Endodermal cell (in vitro differentiated cells): ENCODE measurements at regions not wholly inside any gene's neighbourhood (a gene's known extent, or its start where the extent isn't known, plus 50 kb on each side); places are given as distances from the start of the nearest gene placed in this dataset.

Source experiments
- DNase-seq: peaks from one replicate; pipeline ENCODE4 v3.0.0-alpha.2; 2017
- H3K27ac ChIP-seq: 2 replicates; pipeline ENCODE4 v1.5.1; 2013; ENCODE audit warnings: mild to moderate bottlenecking, low read depth, low read length, moderate library complexity
- H3K27me3 ChIP-seq: 2 replicates; pipeline ENCODE4 v1.6.1; 2013; ENCODE audit warnings: mild to moderate bottlenecking, low read length, moderate library complexity; ENCODE audit not compliant: insufficient read depth, control insufficient read depth, poor library complexity, severe bottlenecking
- H3K36me3 ChIP-seq: 2 replicates; pipeline ENCODE4 v1.7.0; 2013; ENCODE audit warnings: mild to moderate bottlenecking, low read length, moderate library complexity; ENCODE audit not compliant: control insufficient read depth, insufficient read depth
- H3K4me1 ChIP-seq: one replicate; pipeline ENCODE4 v1.7.0; 2013; ENCODE audit warnings: low read length; ENCODE audit not compliant: control insufficient read depth, insufficient read depth
- H3K4me3 ChIP-seq: 2 replicates; pipeline ENCODE4 v1.5.1; 2013; ENCODE audit warnings: mild to moderate bottlenecking, low read length, moderate library complexity
- H3K9ac ChIP-seq: 2 replicates; pipeline ENCODE4 v1.6.1; 2013; ENCODE audit warnings: mild to moderate bottlenecking, low read length, moderate library complexity; ENCODE audit not compliant: poor library complexity, severe bottlenecking; ENCODE audit errors: extremely low read depth
- H3K9me3 ChIP-seq: 2 replicates; pipeline ENCODE4 v1.6.1; 2013; ENCODE audit warnings: mild to moderate bottlenecking, low read length, moderate library complexity; ENCODE audit not compliant: control insufficient read depth
- H3K27ac Mint-ChIP-seq: 2 replicates; pipeline ENCODE4 v1.8.0; 2020; ENCODE audit warnings: mixed read lengths
- H3K27me3 Mint-ChIP-seq: 2 replicates; pipeline ENCODE4 v1.8.0; 2021; ENCODE audit warnings: mild to moderate bottlenecking, mixed read lengths; ENCODE audit not compliant: insufficient read depth
- H3K36me3 Mint-ChIP-seq: 2 replicates; pipeline ENCODE4 v1.8.0; 2020; ENCODE audit warnings: low read depth, mixed read lengths
- H3K4me1 Mint-ChIP-seq: 2 replicates; pipeline ENCODE4 v1.8.0; 2020; ENCODE audit warnings: mixed read lengths
- H3K4me3 Mint-ChIP-seq: 2 replicates; pipeline ENCODE4 v1.8.0; 2020; ENCODE audit warnings: mild to moderate bottlenecking, moderate library complexity, mixed read lengths
- H3K9me3 Mint-ChIP-seq: 2 replicates; pipeline ENCODE4 v1.8.0; 2020; ENCODE audit warnings: mild to moderate bottlenecking, mixed read lengths
- CTCF ChIP-seq: fragments of 200-600 bp; sonication (generic); conservative IDR thresholded peaks from 2 replicates; pipeline ENCODE4 v1.5.0; 2021; ENCODE audit warnings: antibody characterized with exemption, mild to moderate bottlenecking
- WGBS, 2 experiments: methylation state at CpG; one replicate each; pipeline versions ENCODE4 v1.1.5 to v1.1.7; 2013; ENCODE audit warnings: missing lambda C conversion rate in 2 of 2, mixed read lengths in 1 of 2; ENCODE audit not compliant: insufficient coverage in 1 of 2, insufficient read length in 1 of 2; 5-methylcytosine and 5-hydroxymethylcytosine counted together

- no peak overlapping the region for H3K27ac ChIP-seq
- H3K27me3 Mint-ChIP-seq = no peaks in the 10 kb centered on the region
Observed at GRCh38 chr12:65670775-65671174, 153.5 kb upstream of the HMGA2 start.

GRCh38 chr12:65672441-65672840, 151.8 kb upstream of the HMGA2 start:
- Histone ChIP-seq H3K9me3 (no peaks in the 10 kb centered on the region), H3K4me3 (no peak overlapping the region), H3K27ac (no peak overlapping the region), H3K36me3 (no peaks in the 10 kb centered on the region), H3K4me1 (peaks cover 6% of the 10 kb centered on the region), H3K27me3 (no peaks in the 10 kb centered on the region), H3K9ac (no peak overlapping the region)
- TF ChIP-seq CTCF = no peak
- DNase-seq = no peak
- Mint-ChIP-seq H3K9me3 (no peaks in the 10 kb centered on the region), H3K27ac (no peak overlapping the region), H3K36me3 (no peaks in the 10 kb centered on the region), H3K4me3 (no peak overlapping the region), H3K4me1 (peaks cover 11% of the 10 kb centered on the region), H3K27me3 (no peaks in the 10 kb centered on the region)
- WGBS, 2 experiments = 88 to 89% methylated on average over 4 of the region's 4 CpGs

More at GRCh38 chr12:65670775-65671174, 153.5 kb upstream of the HMGA2 start:
- H3K4me1 Mint-ChIP-seq = peaks cover 19% of the 10 kb centered on the region
- H3K9me3 Mint-ChIP-seq = peaks cover 4% of the 10 kb centered on the region
- no peaks in the 10 kb centered on the region for H3K36me3 Mint-ChIP-seq
- no peak for TF ChIP-seq CTCF
- no peaks in the 10 kb centered on the region for H3K27me3 ChIP-seq
- no peak overlapping the region for H3K9ac ChIP-seq
- 88 to 91% methylated on average over 1 to 3 of the region's 3 CpGs for WGBS, 2 experiments
- H3K27ac Mint-ChIP-seq = no peak overlapping the region
- H3K9me3 ChIP-seq = peaks cover 6% of the 10 kb centered on the region
- H3K36me3 ChIP-seq = no peaks in the 10 kb centered on the region
- DNase-seq = no peak
- no peak overlapping the region for H3K4me3 ChIP-seq
- peaks cover 10% of the 10 kb centered on the region for H3K4me1 ChIP-seq
- no peak overlapping the region for H3K4me3 Mint-ChIP-seq

GRCh38 chr12:65673156-65673690, 151.1 kb upstream of the HMGA2 start:
- no peak overlapping the region for H3K4me3 Mint-ChIP-seq

More at GRCh38 chr12:65673156-65673690, 151.1 kb upstream of the HMGA2 start:
- Histone ChIP-seq H3K4me3 (no peak overlapping the region), H3K27me3 (no peaks in the 10 kb centered on the region), H3K4me1 (no peaks in the 10 kb centered on the region), H3K27ac (no peak overlapping the region), H3K9ac (no peak overlapping the region), H3K36me3 (no peaks in the 10 kb centered on the region), H3K9me3 (no peaks in the 10 kb centered on the region)
- no peak overlapping the region for H3K27ac Mint-ChIP-seq
- no peaks in the 10 kb centered on the region for H3K36me3 Mint-ChIP-seq
- no peak for DNase-seq
- TF ChIP-seq CTCF = no peak
- H3K4me1 Mint-ChIP-seq = peaks cover 3% of the 10 kb centered on the region
- H3K27me3 Mint-ChIP-seq = no peaks in the 10 kb centered on the region
- H3K9me3 Mint-ChIP-seq = peaks cover 5% of the 10 kb centered on the region
